Heart left ventricle (tissue), 16 donors: ENCODE measurements at regions not wholly inside any gene's neighbourhood (a gene's known extent, or its start where the extent isn't known, plus 50 kb on each side); places are given as distances from the start of the nearest gene placed in this dataset.
"Not testable (repeated sequence)": the region's sequence is repeated elsewhere in the genome, so short reads cannot be mapped to it uniquely, and the experiment has no call there.

Source experiments
- ATAC-seq, 4 donors: fragments of 200-7000 bp; cut with Tn5 transposase; one replicate each; pipeline ENCODE4 v1.9.1; 2020 to 2022; ENCODE audit warnings: moderate library complexity in 4 of 4, mild to moderate bottlenecking in 3 of 4, moderate number of reproducible peaks in 1 of 4
- DNase-seq, 5 donors: peaks; one replicate each; pipeline ENCODE4 v3.0.0-alpha.2; 2020
- H3K27ac ChIP-seq, 12 donors: fragments of 200-600 bp; sonication (generic) in 4 of 12; one replicate each; pipeline versions ENCODE4 v1.5.0 to v1.8.0; 2016 to 2022; ENCODE audit warnings: mild to moderate bottlenecking in 2 of 12
- H3K27me3 ChIP-seq, 9 donors: fragments of 200-600 bp; sonication (generic) in 2 of 9; one replicate each; pipeline versions ENCODE4 v1.5.1 to v1.8.0; 2016 to 2022; ENCODE audit warnings: mild to moderate bottlenecking in 3 of 9
- H3K36me3 ChIP-seq, 9 donors: fragments of 200-600 bp; sonication (generic) in 2 of 9; one replicate each; pipeline versions ENCODE4 v1.5.0 to v1.8.0; 2018 to 2022; ENCODE audit warnings: mild to moderate bottlenecking in 2 of 9
- H3K4me1 ChIP-seq, 12 donors: fragments of 200-600 bp; sonication (generic) in 4 of 12; one replicate each; pipeline versions ENCODE4 v1.5.0 to v1.8.0; 2016 to 2022; ENCODE audit warnings: mild to moderate bottlenecking in 3 of 12
- H3K4me3 ChIP-seq, 12 donors: fragments of 200-600 bp; sonication (generic) in 4 of 12; one replicate each; pipeline versions ENCODE4 v1.5.0 to v1.8.0; 2017 to 2022; ENCODE audit warnings: mild to moderate bottlenecking in 9 of 12, moderate library complexity in 4 of 12
- H3K9me3 ChIP-seq, 12 donors: fragments of 200-600 bp; sonication (generic) in 4 of 12; one replicate each; pipeline versions ENCODE4 v1.5.0 to v1.8.0; 2016 to 2022; ENCODE audit warnings: mild to moderate bottlenecking in 1 of 12
- POLR2A ChIP-seq, 2 donors: fragments of 450-650 bp; IDR thresholded peaks; one replicate each; pipeline ENCODE4 v1.6.1; 2017; ENCODE audit warnings: antibody characterized with exemption in 2 of 2, mild to moderate bottlenecking in 2 of 2, moderate library complexity in 2 of 2
- WGBS, 4 donors: extraction: QIAGEN DNeasy Blood & Tissue Kit in 2 of 4; methylation state at CpG; one replicate each; pipeline versions ENCODE4 v1.1.5 to v1.1.7; 2013 to 2018; 5-methylcytosine and 5-hydroxymethylcytosine counted together
- intact Hi-C, 10 donors: fragments of 100-400 bp; cut with DNase I; formaldehyde crosslinking; loops; one replicate each; pipeline versions ENCODE4 v1.11.1 to v1.14.2; 2022
- TF ChIP-seq, protein P1 (sequence below), 12 donors: fragments of 200-600 bp; sonication (generic) in 4 of 12; IDR thresholded peaks; one replicate each; pipeline versions ENCODE4 v1.5.0 to v1.8.0; 2018 to 2022; ENCODE audit warnings: antibody characterized with exemption in 12 of 12, mild to moderate bottlenecking in 5 of 12
- donor health status: ischemic (EF 13 %, LVEDD 7.1; RV severe dilation, severe dysfunction).
- donor health status: healthy with polysubstance abuse.
- donor health status: DM: no; HTN: yes; CAD: no.
- donor health status: DM: no; HTN: no; CAD: no.
- donor health status: ischemic (EF 25% LVEDD 6.9; RV normal size, moderate dysfunction).
- donor health status: ischemic (EF 25% LVEDD 5.7; RV mildly dilated, moderate dysfunction).
- donor health status: healthy.
- donor health status: DM: yes; HTN: yes; CAD: no.
- donor health status: ischemic (EF 35%, LVEDD 5.7; RV mildly dilated, moderate dysfunction).
- donor health status: nonischemic (EF 11% LVEDD 7.7; RV severe dilation, severe dysfunction).
- donor health status: DM: yes; HTN: yes; CAD: no.
- donor health status: PGD.
- donor health status: ischemic (EF 29% LVEDD 5.4; RV normal size, mild dysfunction).
- donor health status: nonischemic (EF 23%, LVEDD 6.1; RV moderate dilation, normal function).

DNA sequence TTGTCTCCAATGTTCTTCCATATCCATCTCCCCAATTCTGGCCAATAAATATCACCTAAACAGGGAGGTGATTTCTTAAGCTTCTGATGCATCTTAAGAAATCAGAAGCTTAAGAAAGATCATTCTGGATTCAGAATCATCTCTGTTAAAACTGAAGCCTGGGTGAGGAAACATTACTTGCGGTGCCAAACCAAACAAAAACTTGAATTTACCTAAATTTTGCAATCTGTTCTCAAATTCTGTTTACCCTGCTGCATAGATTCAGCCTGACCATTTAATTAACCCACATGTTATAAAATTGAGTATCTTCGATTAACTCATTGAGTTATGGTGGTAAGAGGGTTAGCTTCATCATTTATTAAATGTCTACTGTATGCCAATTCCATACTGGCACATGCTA, 204.4 kb upstream of the ZNF385D start:
- H3K36me3 ChIP-seq, result no peaks in the 10 kb centered on the region
- H3K4me3 ChIP-seq, result no peak overlapping the region
- TF ChIP-seq, protein P1, sequence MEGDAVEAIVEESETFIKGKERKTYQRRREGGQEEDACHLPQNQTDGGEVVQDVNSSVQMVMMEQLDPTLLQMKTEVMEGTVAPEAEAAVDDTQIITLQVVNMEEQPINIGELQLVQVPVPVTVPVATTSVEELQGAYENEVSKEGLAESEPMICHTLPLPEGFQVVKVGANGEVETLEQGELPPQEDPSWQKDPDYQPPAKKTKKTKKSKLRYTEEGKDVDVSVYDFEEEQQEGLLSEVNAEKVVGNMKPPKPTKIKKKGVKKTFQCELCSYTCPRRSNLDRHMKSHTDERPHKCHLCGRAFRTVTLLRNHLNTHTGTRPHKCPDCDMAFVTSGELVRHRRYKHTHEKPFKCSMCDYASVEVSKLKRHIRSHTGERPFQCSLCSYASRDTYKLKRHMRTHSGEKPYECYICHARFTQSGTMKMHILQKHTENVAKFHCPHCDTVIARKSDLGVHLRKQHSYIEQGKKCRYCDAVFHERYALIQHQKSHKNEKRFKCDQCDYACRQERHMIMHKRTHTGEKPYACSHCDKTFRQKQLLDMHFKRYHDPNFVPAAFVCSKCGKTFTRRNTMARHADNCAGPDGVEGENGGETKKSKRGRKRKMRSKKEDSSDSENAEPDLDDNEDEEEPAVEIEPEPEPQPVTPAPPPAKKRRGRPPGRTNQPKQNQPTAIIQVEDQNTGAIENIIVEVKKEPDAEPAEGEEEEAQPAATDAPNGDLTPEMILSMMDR (IDR thresholded peaks at IDR 0.05), result no peak
- no peak for TF ChIP-seq POLR2A (IDR thresholded peaks at IDR 0.05)
- no peaks in the 10 kb centered on the region for H3K27me3 ChIP-seq
- WGBS, 4 donors, result 89 to 95% (median 92%) methylated on average over 2 of the region's 2 CpGs
- no peaks in the 10 kb centered on the region for H3K4me1 ChIP-seq
- DNase-seq, result no peak
- no peak overlapping the region for H3K27ac ChIP-seq
- ATAC-seq, result no peak
- intact Hi-C loops, result no loop called here
- H3K9me3 ChIP-seq, result peaks cover 0 to 6% (median 0%) of the 10 kb centered on the region in 12 donors

DNA sequence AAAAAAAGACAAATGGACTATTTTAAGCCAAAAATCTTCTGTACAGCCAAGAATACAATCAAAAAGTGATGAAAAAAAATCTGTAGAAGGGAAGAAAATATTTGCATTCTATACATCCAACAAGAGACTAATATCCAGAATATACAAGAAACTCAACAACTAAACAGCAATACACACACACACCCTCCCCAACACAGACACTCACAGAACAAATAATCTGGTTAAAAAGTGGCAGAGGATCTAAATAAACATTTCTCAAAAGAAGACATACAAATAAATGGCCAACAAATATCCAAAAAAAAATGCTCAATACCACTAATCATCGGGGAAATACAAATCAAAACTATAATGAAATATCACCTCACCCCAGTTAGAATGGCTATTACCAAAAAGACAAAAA, 209.0 kb upstream of the ZNF385D start:
- Histone ChIP-seq H3K36me3 (no peaks in the 10 kb centered on the region), H3K27me3 (no peaks in the 10 kb centered on the region), H3K4me1 (no peaks in the 10 kb centered on the region), H3K4me3 (no peak overlapping the region), H3K27ac (no peak overlapping the region), H3K9me3 (no peaks in the 10 kb centered on the region)
- DNase-seq, result no peak
- no peak for ATAC-seq
- TF ChIP-seq, protein P1 (IDR thresholded peaks at IDR 0.05), result no peak
- TF ChIP-seq POLR2A (IDR thresholded peaks at IDR 0.05), result no peak
- 0 to 90% (median 50%) methylated on average over 1 of the region's 1 CpG for WGBS, 4 donors
- intact Hi-C loops, result no loop called here

DNA sequence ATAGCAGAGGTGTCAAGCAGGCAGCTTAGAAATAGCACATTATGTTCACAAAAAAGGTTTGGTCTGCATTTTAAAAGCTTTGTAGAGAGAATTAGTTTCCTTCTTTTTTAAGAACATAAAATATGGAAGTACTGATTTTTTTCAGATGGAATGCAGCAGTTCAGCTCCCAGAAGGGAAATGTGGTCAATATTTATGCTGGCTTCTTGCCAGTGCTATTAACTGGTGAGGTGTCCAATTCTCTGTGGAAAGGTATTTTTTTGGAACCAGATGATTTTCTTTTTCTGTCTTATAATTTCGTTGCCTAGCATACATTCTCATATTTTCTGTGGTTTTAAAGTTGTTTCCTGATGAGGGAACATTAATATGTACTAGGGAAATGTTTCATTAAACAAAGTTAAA, 211.4 kb upstream of the ZNF385D start:
- Histone ChIP-seq H3K36me3 (no peaks in the 10 kb centered on the region), H3K27me3 (no peaks in the 10 kb centered on the region), H3K4me3 (no peak overlapping the region), H3K9me3 (no peaks in the 10 kb centered on the region), H3K27ac (no peak overlapping the region), H3K4me1 (no peaks in the 10 kb centered on the region)
- intact Hi-C loops, result no loop called here
- no peak for ATAC-seq
- no peak for DNase-seq
- 26 to 39% (median 32%) methylated on average over 1 of the region's 1 CpG for WGBS, 4 donors
- TF ChIP-seq, protein P1 (IDR thresholded peaks at IDR 0.05), result no peak
- no peak for TF ChIP-seq POLR2A (IDR thresholded peaks at IDR 0.05)

DNA sequence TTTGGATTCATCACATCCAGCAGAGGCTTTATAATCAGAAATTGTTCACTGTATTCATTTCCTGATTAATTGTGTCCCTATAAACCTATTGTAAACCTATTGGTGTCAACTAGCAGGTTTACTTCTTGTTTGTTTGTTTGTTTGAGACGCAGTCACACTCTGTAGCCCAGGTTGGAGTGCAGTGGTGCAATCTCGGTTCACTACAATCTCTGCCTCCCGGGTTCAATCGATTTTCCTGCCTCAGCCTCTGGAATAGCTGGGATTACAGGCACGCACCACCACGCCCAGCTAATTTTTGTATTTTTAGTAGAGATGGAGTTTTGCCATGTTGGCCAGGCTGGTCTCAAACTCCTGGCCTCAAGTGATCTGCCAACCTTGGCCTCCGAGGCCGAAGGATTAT, 215.4 kb upstream of the ZNF385D start:
- ATAC-seq, intact Hi-C loops, DNase-seq: not testable (repeated sequence)

DNA sequence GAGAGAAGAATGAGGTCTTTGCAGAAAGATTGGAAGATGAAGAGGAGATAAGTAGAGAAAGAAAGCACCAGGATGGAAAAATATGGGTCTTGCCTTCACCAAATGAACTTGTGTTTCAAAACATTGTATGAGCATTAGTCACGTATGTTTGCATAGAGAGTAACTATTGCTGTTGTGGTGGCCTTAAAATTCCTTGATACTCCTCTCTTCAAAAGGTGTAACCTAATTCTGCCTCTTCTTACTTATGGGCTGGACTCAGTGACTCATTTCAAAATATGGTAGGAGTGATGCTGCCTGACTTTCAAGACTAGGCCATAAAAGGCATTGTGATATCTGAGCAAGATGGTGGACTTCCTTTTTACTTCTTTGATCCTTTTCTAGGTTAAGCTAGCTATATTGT, 228.7 kb upstream of the ZNF385D start:
- peaks cover 0 to 9% (median 0%) of the 10 kb centered on the region in 12 donors for H3K9me3 ChIP-seq
- no peaks in the 10 kb centered on the region for H3K36me3 ChIP-seq
- no peak for ATAC-seq
- no peak overlapping the region for H3K4me3 ChIP-seq
- no peaks in the 10 kb centered on the region for H3K27me3 ChIP-seq
- no peak overlapping the region for H3K27ac ChIP-seq
- DNase-seq, result no peak
- TF ChIP-seq, protein P1 (IDR thresholded peaks at IDR 0.05), result no peak
- no peak for TF ChIP-seq POLR2A (IDR thresholded peaks at IDR 0.05)
- intact Hi-C loops, result no loop called here
- no peaks in the 10 kb centered on the region for H3K4me1 ChIP-seq
- WGBS, 4 donors, result 85 to 95% (median 88%) methylated on average over 1 of the region's 1 CpG

More for the DNA sequence above, 215.4 kb upstream of the ZNF385D start:
- H3K4me1 ChIP-seq, H3K36me3 ChIP-seq, H3K27ac ChIP-seq, H3K27me3 ChIP-seq, H3K9me3 ChIP-seq, H3K4me3 ChIP-seq: not testable (repeated sequence)
- WGBS, 4 donors, result 84 to 92% (median 89%) methylated on average over 8 of the region's 8 CpGs
